ENCODE measurements at regions not wholly inside any gene's neighbourhood (a gene's known extent, or its start where the extent isn't known, plus 50 kb on each side); places are given as distances from the start of the nearest gene placed in this dataset.

DNA sequence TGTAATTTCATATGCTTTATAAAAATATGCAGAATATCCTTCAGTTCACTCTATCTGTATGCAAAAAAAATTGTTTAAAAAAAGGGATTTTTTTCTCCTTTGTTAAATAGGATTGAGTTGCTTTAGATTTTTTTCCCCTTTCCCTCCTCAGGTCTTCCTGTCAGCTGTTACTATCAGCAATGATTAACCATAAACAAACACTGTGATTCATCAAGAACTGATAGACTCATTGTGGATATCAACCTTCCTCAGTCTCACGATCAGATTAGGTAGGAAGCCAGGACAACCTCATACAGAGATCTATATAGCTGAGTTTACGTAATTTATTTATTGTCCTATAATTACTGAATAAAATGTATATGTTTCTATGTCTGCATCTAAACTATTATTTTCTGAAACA is 2136.2 kb upstream of the CELF4 start:
- ATAC-seq = no peak
- intact Hi-C loops (cut with micrococcal nuclease) = no loop called here
- no peaks in the 10 kb centered on the region for H3K9me3 ChIP-seq (ENCODE audit: control insufficient read depth, insufficient read depth, low read length)
- H3K4me3 ChIP-seq (ENCODE audit: low read length) = no peak overlapping the region
- no peaks in the 10 kb centered on the region for H3K27me3 Mint-ChIP-seq (ENCODE audit: low read depth in 2 of 2)
- no peak overlapping the region for H3K27ac ChIP-seq (ENCODE audit: low read length)
- WGBS (ENCODE audit: insufficient coverage) = no CpG with 5 or more reads among the region's 2 CpGs
- H3K27me3 ChIP-seq (ENCODE audit: control insufficient read depth, insufficient read depth, low read length) = no peaks in the 10 kb centered on the region
- H3K9me3 Mint-ChIP-seq = peaks cover 15 to 19% of the 10 kb centered on the region in 2 donors
- no peak for TF ChIP-seq CTCF (IDR thresholded peaks at IDR 0.05)
- no peak for DNase-seq
- no peak overlapping the region for H3K27ac Mint-ChIP-seq
- no peaks in the 10 kb centered on the region for H3K4me1 ChIP-seq (ENCODE audit: control insufficient read depth, insufficient read depth, low read length)
- no peak overlapping the region for H3K4me3 Mint-ChIP-seq
- no peaks in the 10 kb centered on the region for H3K36me3 Mint-ChIP-seq
- no peaks in the 10 kb centered on the region for H3K36me3 ChIP-seq (ENCODE audit: control insufficient read depth, insufficient read depth, low read length)
- no peaks in the 10 kb centered on the region for H3K4me1 Mint-ChIP-seq

GRCh38 chr18:39701055-39701783 is 2135.6 kb upstream of the CELF4 start:
- no peak overlapping the region for H3K27ac Mint-ChIP-seq
- TF ChIP-seq CTCF (IDR thresholded peaks at IDR 0.05) = no peak
- Histone ChIP-seq H3K9me3 (ENCODE audit: control insufficient read depth, insufficient read depth, low read length) (no peaks in the 10 kb centered on the region), H3K36me3 (ENCODE audit: control insufficient read depth, insufficient read depth, low read length) (no peaks in the 10 kb centered on the region), H3K27ac (ENCODE audit: low read length) (no peak overlapping the region), H3K4me3 (ENCODE audit: low read length) (no peak overlapping the region), H3K27me3 (ENCODE audit: control insufficient read depth, insufficient read depth, low read length) (no peaks in the 10 kb centered on the region), H3K4me1 (ENCODE audit: control insufficient read depth, insufficient read depth, low read length) (no peaks in the 10 kb centered on the region)
- WGBS (ENCODE audit: insufficient coverage) = 68% methylated on average over 4 of the region's 4 CpGs
- no peak for ATAC-seq
- H3K4me1 Mint-ChIP-seq = no peaks in the 10 kb centered on the region
- H3K27me3 Mint-ChIP-seq (ENCODE audit: low read depth in 2 of 2) = no peaks in the 10 kb centered on the region
- H3K9me3 Mint-ChIP-seq = peaks cover 15 to 19% of the 10 kb centered on the region in 2 donors
- DNase-seq = no peak
- H3K36me3 Mint-ChIP-seq = no peaks in the 10 kb centered on the region
- H3K4me3 Mint-ChIP-seq = no peak overlapping the region
- intact Hi-C loops (cut with micrococcal nuclease) = no loop called here

GRCh38 chr18:39699340-39699964 is 2133.9 kb upstream of the CELF4 start:
- Mint-ChIP-seq H3K9me3 (peaks cover 17 to 23% of the 10 kb centered on the region in 2 donors), H3K27ac (no peak overlapping the region), H3K4me3 (no peak overlapping the region), H3K4me1 (no peaks in the 10 kb centered on the region), H3K27me3 (ENCODE audit: low read depth in 2 of 2) (no peaks in the 10 kb centered on the region), H3K36me3 (no peaks in the 10 kb centered on the region)
- 100% methylated on average over 4 of the region's 5 CpGs for WGBS (ENCODE audit: insufficient coverage)
- DNase-seq (no peak), ATAC-seq (no peak)
- Histone ChIP-seq H3K36me3 (ENCODE audit: control insufficient read depth, insufficient read depth, low read length) (no peaks in the 10 kb centered on the region), H3K27me3 (ENCODE audit: control insufficient read depth, insufficient read depth, low read length) (no peaks in the 10 kb centered on the region), H3K9me3 (ENCODE audit: control insufficient read depth, insufficient read depth, low read length) (no peaks in the 10 kb centered on the region), H3K4me3 (ENCODE audit: low read length) (no peak overlapping the region), H3K27ac (ENCODE audit: low read length) (no peak overlapping the region), H3K4me1 (ENCODE audit: control insufficient read depth, insufficient read depth, low read length) (no peaks in the 10 kb centered on the region)
- intact Hi-C loops (cut with micrococcal nuclease) = no loop called here
- no peak for TF ChIP-seq CTCF (IDR thresholded peaks at IDR 0.05)
